ENCODE measurements at regions not wholly inside any gene's neighbourhood (a gene's known extent, or its start where the extent isn't known, plus 50 kb on each side); places are given as distances from the start of the nearest gene placed in this dataset.

DNA sequence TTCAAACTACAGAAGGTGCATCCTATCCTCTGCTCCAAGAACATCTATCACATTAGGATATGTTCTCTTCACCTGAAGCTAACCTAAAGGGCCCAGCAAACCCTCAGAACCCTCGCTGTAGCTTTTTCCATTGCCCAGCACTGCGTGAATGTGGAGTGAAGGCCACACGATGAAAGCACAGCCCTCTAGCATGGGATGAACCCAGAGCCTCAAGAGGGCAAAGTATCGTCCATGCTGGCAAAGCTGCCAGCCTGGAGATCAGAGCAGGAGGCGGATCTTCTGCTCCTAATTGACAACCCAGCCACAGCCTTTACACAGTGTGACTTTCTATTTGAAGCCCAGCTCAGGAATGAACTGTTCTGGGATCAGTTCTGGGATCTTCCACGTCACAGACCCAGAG, 65.1 kb upstream of the USP47 start:
- H3K4me1 Mint-ChIP-seq, result peaks cover 5% of the 10 kb centered on the region
- H3K36me3 Mint-ChIP-seq (ENCODE audit: low read depth), result no peaks in the 10 kb centered on the region
- no peaks in the 10 kb centered on the region for H3K36me3 ChIP-seq (ENCODE audit: control insufficient read depth, insufficient read depth, low read length)
- TF ChIP-seq, protein P1, sequence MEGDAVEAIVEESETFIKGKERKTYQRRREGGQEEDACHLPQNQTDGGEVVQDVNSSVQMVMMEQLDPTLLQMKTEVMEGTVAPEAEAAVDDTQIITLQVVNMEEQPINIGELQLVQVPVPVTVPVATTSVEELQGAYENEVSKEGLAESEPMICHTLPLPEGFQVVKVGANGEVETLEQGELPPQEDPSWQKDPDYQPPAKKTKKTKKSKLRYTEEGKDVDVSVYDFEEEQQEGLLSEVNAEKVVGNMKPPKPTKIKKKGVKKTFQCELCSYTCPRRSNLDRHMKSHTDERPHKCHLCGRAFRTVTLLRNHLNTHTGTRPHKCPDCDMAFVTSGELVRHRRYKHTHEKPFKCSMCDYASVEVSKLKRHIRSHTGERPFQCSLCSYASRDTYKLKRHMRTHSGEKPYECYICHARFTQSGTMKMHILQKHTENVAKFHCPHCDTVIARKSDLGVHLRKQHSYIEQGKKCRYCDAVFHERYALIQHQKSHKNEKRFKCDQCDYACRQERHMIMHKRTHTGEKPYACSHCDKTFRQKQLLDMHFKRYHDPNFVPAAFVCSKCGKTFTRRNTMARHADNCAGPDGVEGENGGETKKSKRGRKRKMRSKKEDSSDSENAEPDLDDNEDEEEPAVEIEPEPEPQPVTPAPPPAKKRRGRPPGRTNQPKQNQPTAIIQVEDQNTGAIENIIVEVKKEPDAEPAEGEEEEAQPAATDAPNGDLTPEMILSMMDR (conservative IDR thresholded peaks at IDR 0.05), result no peak
- 91 to 96% methylated on average over 6 of the region's 6 CpGs for WGBS, 2 experiments (ENCODE audit: insufficient coverage in 1 of 2, insufficient read length in 1 of 2)
- no peak for DNase-seq
- no peak overlapping the region for H3K27ac Mint-ChIP-seq
- no peaks in the 10 kb centered on the region for H3K4me1 ChIP-seq (ENCODE audit: control insufficient read depth, insufficient read depth, low read length)
- H3K27me3 Mint-ChIP-seq (ENCODE audit: insufficient read depth), result peaks cover 43% of the 10 kb centered on the region
- no peaks in the 10 kb centered on the region for H3K9me3 ChIP-seq (ENCODE audit: control insufficient read depth, low read length)
- no peak overlapping the region for H3K4me3 ChIP-seq (ENCODE audit: low read length)
- no peak overlapping the region for H3K4me3 Mint-ChIP-seq
- peaks cover 32% of the 10 kb centered on the region for H3K27me3 ChIP-seq (ENCODE audit: control insufficient read depth, insufficient read depth, low read length, poor library complexity, severe bottlenecking)
- H3K27ac ChIP-seq (ENCODE audit: low read depth, low read length), result no peak overlapping the region
- H3K9ac ChIP-seq (ENCODE audit: extremely low read depth, low read length, poor library complexity, severe bottlenecking), result no peak overlapping the region
- H3K9me3 Mint-ChIP-seq, result no peaks in the 10 kb centered on the region

DNA sequence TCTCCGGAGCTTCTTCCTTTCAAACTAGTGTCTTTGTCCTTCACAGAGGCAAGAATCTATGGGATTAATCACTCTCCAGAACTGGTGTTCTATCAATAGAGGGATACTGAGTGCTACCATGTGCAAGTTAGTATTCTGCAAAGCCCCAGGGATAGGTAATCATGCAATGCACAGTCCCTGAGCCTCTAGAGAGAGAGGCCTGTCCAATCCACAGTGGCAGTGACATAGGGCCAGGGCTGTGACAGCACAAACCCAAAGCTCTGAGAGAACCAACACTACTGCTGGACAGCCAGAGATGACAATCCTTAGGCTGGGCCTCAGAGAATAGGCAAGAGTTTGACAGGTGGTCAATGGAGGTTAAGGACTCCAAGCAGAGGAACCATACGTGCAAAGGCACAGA, 66.8 kb upstream of the USP47 start:
- Mint-ChIP-seq H3K27me3 (ENCODE audit: insufficient read depth) (peaks cover 45% of the 10 kb centered on the region), H3K9me3 (no peaks in the 10 kb centered on the region), H3K4me1 (peaks cover 5% of the 10 kb centered on the region), H3K36me3 (ENCODE audit: low read depth) (no peaks in the 10 kb centered on the region), H3K4me3 (no peak overlapping the region), H3K27ac (no peak overlapping the region)
- no peak overlapping the region for H3K27ac ChIP-seq (ENCODE audit: low read depth, low read length)
- H3K4me3 ChIP-seq (ENCODE audit: low read length), result no peak overlapping the region
- 92 to 100% methylated on average over 2 of the region's 2 CpGs for WGBS, 2 experiments (ENCODE audit: insufficient coverage in 1 of 2, insufficient read length in 1 of 2)
- TF ChIP-seq, protein P1 (conservative IDR thresholded peaks at IDR 0.05), result no peak
- H3K4me1 ChIP-seq (ENCODE audit: control insufficient read depth, insufficient read depth, low read length), result no peaks in the 10 kb centered on the region
- H3K9ac ChIP-seq (ENCODE audit: extremely low read depth, low read length, poor library complexity, severe bottlenecking), result no peak overlapping the region
- peaks cover 29% of the 10 kb centered on the region for H3K27me3 ChIP-seq (ENCODE audit: control insufficient read depth, insufficient read depth, low read length, poor library complexity, severe bottlenecking)
- H3K36me3 ChIP-seq (ENCODE audit: control insufficient read depth, insufficient read depth, low read length), result no peaks in the 10 kb centered on the region
- H3K9me3 ChIP-seq (ENCODE audit: control insufficient read depth, low read length), result no peaks in the 10 kb centered on the region
- DNase-seq, result no peak

DNA sequence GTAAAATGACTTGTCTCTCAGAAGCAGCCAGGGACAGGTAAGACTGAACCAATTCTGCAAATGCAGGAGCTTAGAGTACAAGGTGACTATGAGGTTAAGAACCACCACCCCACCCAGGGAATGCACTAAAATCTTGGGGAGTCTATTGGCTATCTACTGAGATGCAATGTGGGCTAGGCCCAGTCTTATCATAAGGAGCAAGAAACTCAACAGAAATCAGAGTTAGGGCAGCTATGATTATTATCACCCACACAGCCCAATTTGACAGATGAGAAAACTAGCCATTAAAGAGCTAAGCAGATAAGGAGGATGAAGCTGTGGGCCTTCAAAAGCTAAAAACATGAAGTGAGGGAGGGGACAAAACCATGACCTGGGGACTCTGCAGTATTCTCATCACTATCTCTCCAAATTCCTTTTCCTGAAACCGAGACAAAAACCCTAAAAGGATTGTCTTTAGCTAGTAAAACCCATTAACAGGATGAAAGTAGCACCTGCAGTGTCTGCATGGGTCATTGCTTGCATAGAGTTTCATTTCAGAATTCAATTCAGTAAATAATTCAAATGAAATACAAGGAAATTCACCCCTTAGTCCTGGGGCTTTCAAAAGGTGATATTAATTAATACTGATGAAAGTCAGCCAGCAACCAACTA, 68.8 kb upstream of the USP47 start:
- Mint-ChIP-seq H3K9me3 (no peaks in the 10 kb centered on the region), H3K4me1 (peaks cover 5% of the 10 kb centered on the region), H3K27ac (no peak overlapping the region), H3K27me3 (ENCODE audit: insufficient read depth) (peaks cover 51% of the 10 kb centered on the region), H3K4me3 (no peak overlapping the region), H3K36me3 (ENCODE audit: low read depth) (no peaks in the 10 kb centered on the region)
- Histone ChIP-seq H3K36me3 (ENCODE audit: control insufficient read depth, insufficient read depth, low read length) (no peaks in the 10 kb centered on the region), H3K27me3 (ENCODE audit: control insufficient read depth, insufficient read depth, low read length, poor library complexity, severe bottlenecking) (peaks cover 34% of the 10 kb centered on the region), H3K27ac (ENCODE audit: low read depth, low read length) (no peak overlapping the region), H3K9ac (ENCODE audit: extremely low read depth, low read length, poor library complexity, severe bottlenecking) (no peak overlapping the region), H3K4me3 (ENCODE audit: low read length) (peak overlapping the region; percentile 9), H3K4me1 (ENCODE audit: control insufficient read depth, insufficient read depth, low read length) (no peaks in the 10 kb centered on the region), H3K9me3 (ENCODE audit: control insufficient read depth, low read length) (no peaks in the 10 kb centered on the region)
- no peak for DNase-seq
- TF ChIP-seq, protein P1 (conservative IDR thresholded peaks at IDR 0.05), result no peak
- WGBS, 2 experiments (ENCODE audit: insufficient coverage in 1 of 2, insufficient read length in 1 of 2), result 0% methylated on average over 1 of the region's 1 CpG
